Mucosa of gallbladder (tissue), 1 donor: ENCODE measurements at regions not wholly inside any gene's neighbourhood (a gene's known extent, or its start where the extent isn't known, plus 50 kb on each side); places are given as distances from the start of the nearest gene placed in this dataset.
"Not testable (repeated sequence)": the region's sequence is repeated elsewhere in the genome, so short reads cannot be mapped to it uniquely, and the experiment has no call there.

Experiments used
- DNase-seq: peaks from one replicate; pipeline ENCODE4 v3.0.0-alpha.2; 2020; ENCODE audit warnings: low spot score
- donor health status: DM: no; HTN: no; CAD: no.

DNA sequence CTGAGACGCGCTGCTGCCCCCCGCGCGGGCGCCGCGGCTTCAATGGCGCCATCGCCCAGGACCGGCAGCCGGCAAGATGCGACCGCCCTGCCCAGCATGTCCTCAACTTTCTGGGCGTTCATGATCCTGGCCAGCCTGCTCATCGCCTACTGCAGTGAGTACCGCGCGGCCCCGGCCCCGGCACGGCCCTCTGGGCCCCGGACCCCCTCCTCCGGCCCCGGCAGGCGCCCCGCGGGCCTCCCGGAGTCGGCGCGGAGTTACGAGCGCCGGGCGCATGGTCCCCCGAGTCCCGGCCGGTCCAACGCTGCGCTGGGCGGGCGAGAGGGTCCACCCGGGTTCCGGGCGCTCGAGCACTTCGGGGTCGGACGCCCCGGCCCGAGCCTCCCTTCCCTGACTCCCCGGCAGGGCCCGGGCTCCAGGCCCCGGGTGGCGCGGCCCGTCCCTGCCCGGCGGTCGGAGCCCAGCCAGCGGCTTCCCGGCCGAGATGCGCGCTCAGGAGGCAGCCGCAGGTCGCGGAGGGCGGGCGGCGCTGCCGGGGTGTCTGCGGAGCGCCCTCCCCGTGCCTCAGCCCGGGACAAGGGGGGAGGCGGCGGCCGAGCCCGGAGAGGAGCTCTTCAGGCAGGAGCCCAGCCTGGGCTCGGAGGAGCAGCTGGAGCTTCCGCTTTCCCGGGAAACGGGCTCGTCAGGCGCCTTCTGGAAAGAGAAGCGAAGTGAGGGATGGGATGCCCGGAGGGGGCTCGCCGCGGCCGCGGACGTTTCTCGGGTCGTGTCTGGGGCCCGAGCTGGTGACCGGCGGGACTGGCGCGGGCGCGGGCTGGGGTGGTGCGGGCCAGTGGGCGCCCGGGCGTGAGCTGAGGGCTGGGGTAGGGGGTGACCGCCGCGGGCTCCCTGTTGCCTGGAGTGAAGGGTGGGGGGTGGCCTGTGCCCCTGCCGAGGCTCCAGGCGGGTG is 1337.8 kb downstream of the BRD1 start:
- DNase-seq, result no peak

DNA sequence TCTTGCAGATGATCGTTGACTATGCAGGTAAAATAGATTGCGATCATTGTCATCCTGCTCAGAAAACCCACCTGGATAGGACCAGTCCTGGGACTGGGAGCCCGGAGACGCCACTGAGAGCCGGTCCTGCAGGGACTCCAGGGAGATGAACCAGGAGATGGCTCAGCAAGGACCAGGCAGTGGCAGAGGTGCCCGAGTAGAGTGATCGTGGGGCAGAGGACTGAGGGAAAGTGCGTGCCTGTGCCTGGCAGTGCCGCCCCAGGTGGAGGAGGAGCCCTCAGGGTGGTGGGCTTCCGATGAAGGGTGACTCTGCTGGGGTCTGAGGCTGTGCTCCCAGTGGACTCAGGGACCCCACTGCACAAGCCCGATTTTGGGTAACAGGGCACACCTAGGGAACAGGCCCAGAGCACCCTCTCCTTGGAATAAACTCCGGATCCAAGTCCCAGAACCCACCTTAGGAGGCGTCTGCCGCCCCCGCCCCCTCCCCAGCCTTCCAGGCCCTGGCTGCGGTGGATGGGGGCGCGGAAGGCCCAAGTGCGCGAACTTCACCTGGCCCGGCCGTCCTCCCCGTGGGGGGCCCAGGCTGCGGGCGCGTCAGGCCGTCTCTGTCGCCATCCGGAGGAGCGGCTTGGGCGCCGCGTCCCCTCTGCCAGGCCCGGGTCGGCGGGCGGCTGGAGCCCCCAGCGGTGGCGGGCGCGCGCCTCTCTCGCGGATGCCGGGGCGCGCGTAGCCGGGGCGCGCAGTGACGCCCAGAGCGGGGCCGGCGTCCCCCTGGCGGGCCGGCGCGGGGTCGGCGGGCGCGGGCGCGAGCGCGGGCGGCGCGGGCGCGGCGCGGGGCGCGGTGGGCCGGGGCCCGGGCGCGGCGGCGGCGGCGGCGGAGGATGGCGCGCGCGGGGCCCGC is 1338.8 kb downstream of the BRD1 start:
- DNase-seq, result no peak

DNA sequence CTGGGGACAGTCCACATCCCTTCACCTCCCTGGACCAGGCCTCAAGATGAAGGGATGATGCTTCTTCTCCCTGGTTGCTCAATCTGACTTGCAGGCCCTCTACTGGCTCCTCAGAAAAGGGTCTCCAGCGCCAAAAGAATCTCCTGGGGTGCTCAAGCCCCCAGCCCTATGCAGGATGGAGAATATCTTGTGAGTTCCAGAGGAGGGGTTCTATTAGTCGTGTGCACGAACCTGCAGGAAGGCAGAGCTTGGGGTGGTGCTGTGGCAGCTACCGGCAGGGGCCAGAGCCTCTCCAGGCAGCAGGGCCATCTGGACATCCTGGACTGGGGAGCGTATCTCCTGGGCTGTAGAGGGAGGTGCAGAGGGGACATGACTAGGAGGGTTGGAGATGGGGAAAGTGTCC is 1339.5 kb downstream of the BRD1 start:
- DNase-seq, result no peak

DNA sequence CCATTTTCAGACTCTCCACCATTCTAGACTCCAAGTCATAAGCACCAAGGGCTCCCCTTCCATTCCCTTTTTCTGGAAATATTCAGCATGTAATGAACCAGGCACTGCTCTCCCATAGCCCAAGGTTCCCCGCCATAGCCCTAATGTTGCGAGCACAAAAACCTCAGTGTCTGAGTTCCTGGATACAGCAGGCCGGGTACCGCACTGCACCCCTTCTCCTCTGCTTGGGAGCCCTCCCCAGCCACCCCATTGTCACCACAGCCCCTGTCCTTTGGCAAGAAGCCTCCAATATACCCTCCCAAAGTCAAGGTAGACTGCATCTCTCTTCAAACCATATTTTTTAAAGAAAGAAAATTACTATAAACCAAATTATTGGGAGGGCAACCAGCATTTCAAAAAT is 1341.1 kb downstream of the BRD1 start:
- no peak for DNase-seq

DNA sequence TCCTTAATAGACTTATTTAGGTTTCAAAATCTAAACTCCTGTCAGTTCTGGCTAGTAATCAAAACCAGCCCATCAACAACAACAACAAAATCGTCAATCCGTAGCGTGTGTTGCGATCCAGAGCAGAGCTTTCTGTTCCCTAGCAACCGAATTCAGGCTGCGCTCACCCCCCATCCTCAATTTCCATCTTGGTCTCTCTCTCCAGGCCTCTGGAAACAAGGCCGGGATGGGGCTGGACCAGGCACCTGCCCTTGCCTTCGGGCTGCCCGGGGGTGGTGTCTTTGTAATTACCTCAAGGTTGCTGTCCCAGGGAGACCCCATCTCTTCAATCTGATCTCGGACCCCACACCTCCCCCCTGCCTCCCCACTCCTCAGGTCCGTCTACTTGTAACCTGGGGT is 1341.5 kb downstream of the BRD1 start:
- no peak for DNase-seq

DNA sequence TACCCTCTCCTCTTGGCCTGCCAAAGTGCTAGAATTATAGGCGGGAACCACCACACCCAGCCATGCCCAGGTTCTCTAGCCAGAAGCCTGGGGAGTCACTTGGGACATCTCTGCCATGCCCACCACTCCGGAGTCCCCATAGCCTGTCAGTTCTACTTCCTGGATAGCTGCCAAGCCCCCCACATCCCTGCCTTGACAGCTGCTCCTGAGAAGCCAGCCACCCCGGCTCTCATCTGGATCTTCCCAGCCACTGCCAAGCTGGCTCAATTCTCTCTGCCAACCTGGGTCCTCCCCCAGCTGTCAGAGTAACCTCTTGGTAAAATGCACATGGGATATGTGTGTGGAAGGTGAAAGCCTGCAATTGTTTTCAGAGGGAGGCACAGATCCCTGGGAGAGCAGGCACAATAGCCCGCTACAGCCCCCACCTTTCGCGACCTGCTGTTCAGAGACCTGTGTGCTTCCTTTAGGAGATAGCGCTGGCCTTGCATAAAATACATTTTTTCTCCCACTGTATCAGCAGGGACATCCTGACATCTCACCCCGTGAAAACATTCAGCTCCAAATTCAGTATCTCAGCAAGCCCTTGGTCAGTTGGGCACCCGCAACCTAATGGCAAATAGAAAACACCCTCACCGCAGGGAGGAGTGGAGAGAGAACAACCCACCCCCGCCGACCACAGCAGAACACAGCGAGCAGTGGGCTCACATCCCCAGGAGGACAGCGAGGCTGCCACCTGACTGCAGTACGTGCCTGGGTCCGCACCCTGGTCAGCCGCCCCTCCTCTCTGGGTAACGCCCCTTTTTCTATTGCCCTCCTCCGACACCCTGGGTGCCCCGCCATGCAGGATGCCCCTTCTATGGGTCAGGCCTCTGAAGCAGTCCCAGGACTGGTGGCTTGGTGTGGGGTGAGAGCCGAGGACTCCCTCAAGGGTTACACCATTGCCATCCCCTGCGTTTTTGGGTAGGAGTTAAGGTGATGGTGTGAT is 1342.2 kb downstream of the BRD1 start:
- no peak for DNase-seq

DNA sequence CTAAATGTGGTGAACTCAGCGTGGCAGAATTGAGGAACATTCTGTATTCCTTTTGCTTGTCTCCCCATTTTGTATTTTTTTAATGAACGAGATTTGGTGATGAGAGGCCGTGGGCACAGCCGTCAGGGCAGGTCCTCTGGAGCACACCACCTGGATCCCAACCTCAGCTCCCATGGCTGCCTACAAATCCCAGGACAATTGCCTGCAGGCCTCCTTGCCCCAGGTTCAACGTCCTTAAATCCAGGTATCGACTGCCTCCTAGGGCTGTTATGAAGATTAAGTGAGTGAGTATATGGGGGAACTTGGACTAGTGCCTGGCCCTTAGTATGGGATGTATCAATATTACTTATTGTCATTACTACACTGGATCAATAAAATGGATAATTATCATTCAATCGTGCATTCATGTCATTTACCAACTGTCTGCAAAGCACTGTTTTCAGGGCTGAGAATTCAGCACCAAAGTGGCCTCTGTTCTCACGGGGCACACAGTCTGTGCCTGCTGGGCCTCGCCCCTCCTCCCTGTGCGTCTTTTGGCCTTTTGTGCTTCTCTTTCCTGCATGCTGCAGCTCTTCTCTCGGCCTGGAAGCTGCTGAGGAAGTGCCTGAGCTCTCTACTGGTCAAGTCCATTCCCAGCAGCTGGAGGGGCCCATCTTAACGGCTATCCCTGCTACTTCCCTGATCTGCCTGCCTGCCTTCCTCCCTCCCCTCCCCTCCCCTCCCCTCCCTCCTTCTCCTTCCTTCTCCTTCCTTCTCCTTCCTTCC is 1343.7 kb downstream of the BRD1 start:
- DNase-seq, result no peak

DNA sequence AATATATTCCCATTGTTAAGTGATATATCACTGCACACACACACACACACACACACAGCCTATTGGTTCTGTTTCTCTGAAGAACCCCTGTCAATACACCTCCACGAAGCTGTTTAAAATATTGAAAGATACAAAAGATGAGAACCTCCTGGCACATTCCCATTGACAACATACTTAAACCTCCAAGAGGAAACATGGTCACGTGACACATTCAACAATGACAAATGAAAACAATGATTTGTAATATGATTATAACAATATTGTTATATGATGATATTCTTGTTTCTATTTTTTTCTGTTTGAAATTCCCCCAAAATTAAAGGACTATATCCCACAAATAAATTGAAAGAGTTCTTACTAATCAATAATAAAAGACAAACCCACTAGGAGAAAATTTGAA is 1344.9 kb downstream of the BRD1 start:
- no peak for DNase-seq

DNA sequence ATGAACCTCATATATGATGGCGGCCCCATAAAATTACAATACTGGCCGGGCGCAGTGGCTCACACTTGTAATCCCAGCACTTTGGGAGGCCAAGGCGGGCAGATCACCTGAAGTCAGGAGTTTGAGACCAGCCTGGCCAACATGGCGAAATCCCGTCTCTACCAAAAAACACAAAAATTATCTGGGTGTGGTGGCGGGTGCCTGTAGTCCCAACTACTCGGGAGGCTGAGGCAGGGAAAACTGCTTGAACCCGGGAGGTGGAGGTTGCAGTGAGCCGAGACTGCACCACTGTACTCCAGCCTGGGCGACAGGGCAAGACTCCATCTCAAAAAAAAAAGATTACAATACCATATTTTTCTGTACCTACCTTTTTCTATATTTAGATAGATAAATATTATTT is 1345.5 kb downstream of the BRD1 start:
- DNase-seq, result not testable (repeated sequence)

DNA sequence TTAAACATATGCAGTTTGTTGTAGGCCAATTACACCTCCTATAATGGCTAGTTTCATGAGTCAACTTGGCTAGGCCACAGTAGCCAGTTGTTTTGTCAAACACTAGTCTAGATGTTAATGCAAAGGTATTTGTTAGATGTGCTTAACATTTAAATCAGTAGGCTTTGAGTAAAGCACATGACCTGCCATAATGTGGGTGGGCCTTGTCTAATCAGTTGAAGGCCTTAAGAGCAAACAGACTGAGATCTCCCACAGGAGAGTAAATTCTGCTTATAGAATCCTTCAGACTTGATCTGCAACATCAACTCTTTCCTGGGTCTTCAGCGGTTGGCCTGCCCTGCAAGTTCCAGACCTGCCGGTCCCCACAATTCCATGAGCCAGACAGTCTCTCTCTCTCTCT is 1345.9 kb downstream of the BRD1 start:
- no peak for DNase-seq

DNA sequence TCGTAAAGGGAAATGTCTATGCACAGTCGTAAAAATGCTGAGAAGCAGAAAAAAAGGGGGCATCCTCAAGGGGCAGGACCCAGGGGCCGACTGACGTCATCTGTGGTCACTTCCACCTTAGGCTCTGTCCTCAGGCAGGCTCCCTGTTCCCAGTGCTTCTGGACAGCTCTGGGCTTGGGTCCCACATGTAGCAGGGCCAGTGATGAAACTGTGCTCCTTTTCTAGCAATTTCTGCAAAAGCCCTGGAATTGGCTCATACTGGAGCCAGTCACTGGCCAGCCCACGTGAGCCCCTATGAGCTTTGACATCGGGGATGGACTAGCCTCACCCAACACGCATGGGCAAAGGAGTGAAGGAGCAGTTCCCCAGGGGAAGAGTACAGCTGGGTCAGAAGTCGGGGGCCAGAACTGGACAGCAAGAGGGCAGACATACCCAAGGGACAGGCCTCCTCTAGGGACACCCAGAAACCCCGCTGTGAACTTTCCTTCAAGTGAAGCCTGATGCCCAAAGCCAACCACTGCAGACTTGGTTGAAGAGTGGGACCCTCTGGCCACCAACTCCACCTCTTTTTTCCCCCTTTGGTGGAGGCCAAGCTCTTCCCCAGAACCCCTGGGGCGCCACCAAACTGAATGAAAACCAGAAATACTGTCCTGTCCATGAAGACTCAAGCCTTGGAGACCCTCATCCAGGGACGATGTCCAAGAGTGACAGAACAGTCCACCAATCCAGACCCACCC is 1349.0 kb downstream of the BRD1 start:
- DNase-seq, result no peak

DNA sequence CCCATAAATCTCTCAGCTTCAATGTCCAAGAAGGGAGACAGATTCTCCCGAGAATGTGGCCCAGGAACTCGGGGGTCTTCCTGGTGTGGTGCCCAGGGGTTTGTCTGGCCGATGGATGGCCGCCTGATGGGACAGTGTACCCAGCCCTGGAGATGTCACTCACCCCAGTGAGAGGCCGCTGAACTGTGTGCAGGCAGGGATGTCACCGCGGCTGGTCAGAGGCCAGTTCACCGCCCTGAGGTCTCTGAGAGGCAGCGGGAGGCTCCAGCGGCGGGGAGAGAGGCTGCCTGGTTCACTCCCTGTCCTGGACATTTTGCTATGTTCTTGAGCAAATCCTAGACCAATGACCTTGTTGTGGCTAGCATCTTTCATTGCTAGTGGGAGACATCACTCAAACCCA is 1349.5 kb downstream of the BRD1 start:
- DNase-seq, result no peak

DNA sequence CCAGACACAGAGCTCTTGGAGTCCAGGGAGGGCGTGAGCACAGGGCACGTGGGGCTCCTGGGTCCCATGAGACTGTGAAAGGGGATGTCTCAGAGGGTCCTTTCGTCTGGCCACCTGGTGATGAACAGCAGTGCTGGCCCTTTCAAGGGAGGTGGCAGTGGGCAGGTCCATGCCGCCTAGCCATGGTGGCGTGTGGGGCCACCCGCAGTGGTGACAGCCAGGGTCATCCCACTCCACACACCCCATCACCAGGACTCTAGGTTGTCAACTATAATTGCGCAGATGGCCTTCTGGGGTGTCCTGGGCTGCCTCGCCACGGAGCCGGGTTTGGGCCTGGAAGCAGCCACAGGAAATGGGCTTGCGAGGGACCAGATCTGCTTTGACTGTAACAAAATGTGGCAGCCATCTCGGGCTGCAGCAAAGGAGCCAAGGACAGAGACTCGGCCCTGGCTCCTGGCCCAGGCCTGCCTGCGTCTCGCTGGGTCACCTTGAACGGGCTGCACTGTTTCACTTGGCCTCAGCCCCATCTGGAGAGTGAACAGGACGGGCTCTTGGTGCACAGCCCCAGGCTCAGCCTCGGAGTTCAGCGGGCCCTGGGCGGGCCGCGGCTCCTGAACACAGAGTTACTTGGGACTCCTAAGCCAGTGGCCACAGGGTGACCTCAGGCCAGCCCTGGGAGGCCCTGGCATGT is 1350.5 kb downstream of the BRD1 start:
- no peak for DNase-seq

DNA sequence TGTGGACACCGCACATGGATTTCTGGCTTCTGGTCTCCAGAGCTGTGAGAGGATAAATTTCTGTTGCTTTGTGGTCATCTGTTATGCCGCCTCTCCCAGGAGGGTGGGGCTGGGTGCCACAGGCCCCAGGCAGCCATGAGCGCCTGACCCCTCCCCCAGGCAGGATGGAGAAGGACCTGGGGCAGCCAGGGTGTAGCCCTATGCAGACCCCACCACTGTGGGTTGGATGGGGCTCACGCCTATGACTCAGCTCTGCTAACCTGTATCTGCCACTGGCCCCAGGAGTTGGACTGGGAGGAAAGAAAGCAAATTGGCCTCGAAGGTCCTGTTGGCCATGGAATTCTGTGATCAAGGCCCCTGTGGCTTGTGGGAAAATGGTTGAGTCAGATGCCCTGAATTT is 1351.1 kb downstream of the BRD1 start:
- no peak for DNase-seq

DNA sequence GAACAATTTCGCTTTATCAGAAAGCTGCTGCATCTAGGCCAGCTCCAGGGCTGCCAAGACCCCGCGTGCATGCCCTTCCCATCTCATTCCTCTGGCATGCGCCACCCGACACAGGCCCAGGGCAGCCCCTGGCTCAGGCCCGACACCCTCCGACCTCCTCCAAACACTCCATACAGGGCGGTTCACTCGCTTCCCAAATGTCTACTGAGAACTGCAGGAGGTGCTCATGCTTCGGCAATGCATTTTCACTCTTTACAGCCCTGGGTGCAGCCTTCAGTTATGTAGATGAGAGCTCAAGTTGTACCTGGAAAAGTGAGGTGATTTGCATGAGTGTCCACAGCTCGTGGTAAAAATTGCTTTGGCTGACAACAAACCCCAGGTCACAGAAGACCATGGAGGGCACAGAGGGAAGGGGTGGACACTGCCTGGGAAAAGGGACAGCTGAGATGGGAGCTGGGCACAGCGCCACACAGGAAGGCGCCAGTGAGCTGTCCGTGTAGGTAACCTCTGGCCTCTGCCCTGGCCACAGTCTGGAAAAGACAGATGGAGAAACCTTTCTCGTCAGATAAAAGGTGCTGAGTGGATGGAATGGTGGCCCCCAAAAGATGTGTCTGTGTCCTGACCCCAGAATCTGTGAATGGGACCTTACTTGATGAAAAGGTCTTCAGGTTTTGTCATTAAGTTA is 1351.9 kb downstream of the BRD1 start:
- DNase-seq, result no peak

DNA sequence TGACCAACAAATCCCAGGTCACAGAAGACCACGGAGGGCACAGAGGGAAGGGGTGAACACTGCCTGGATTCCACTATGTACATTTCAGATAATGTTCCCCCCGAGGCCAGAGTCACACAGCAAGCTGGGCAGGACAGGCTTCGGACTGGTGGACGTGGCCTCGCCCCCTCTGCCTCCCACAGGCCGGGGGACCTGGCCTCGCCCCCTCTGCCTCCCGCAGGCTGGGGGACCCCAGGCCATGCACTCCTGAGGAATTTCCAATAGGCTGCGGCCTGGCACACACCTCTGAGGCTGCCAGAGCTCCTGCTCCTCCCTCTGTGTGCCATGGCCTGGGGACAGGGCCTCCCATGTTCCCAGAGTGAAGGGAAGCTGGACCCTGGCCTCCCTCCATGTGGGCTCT is 1352.8 kb downstream of the BRD1 start:
- no peak for DNase-seq

DNA sequence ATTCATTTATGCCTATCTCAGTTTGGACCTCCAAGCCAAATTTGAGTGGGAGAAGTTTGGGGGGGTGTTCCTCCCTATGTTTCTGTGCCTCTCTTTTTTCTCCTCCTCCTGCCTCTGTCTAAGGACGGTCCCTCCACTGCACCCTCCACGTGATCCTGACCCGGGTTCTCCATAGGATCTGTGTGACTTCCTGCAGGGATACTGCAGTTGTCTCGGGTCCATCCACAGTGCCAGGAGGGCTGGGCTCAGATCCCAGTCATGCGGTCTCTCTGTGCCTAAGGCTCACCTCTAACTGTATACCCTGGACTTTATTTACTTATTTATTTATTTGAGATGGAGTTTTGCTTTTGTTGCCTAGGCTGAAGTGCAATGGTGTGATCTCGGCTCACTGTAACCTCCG is 1354.5 kb downstream of the BRD1 start:
- no peak for DNase-seq

DNA sequence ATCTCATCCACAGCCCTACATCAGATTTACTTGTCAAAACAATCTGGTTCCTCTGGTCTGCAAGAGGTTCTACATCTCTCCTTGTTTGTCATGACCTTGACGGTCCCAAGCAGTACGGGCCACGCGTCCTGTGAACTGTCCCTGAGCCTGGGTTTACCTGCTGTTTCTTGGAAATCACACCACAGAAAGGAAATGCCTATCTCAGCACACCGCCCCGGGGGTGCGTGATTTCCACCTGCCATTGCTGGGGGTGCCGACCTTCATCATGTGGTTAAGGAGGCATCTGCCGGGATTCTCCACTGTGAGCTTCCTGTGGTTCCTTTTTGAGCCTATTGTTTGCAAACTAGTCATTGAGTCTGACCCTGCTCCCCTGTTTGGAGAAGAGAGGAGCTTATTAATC is 1363.4 kb downstream of the BRD1 start:
- no peak for DNase-seq
